Karpas-422 (cell line): ENCODE measurements at regions not wholly inside any gene's neighbourhood (a gene's known extent, or its start where the extent isn't known, plus 50 kb on each side); places are given as distances from the start of the nearest gene placed in this dataset.

ENCODE experiments used
- DNase-seq: peaks from one replicate; pipeline ENCODE4 v3.0.0-alpha.2; 2015
- H2AFZ ChIP-seq: fragments of 200-600 bp; sonication (generic); 2 replicates; pipeline ENCODE4 v1.6.1; 2014; ENCODE audit warnings: antibody characterized with exemption, low read length, mixed read lengths
- H3K27ac ChIP-seq: fragments of 200-600 bp; sonication (generic); 2 replicates; pipeline ENCODE4 v1.5.1; 2014; ENCODE audit warnings: mild to moderate bottlenecking, low read length, moderate library complexity
- H3K27me3 ChIP-seq: fragments of 200-600 bp; sonication (generic); 2 replicates; pipeline ENCODE4 v1.6.1; 2014; ENCODE audit warnings: low read length, mixed read lengths
- H3K36me3 ChIP-seq: fragments of 200-600 bp; sonication (generic); 2 replicates; pipeline ENCODE4 v1.6.1; 2014; ENCODE audit warnings: low read length, mixed read lengths; ENCODE audit not compliant: insufficient read depth
- H3K4me1 ChIP-seq: fragments of 200-600 bp; sonication (generic); 2 replicates; pipeline ENCODE4 v1.6.1; 2014; ENCODE audit warnings: mild to moderate bottlenecking, low read length, mixed read lengths
- H3K4me2 ChIP-seq: fragments of 200-600 bp; sonication (generic); 2 replicates; pipeline ENCODE4 v1.6.1; 2014; ENCODE audit warnings: low read length, low read depth, mild to moderate bottlenecking; ENCODE audit not compliant: poor library complexity, severe bottlenecking
- H3K4me3 ChIP-seq: fragments of 200-600 bp; sonication (generic); 2 replicates; pipeline ENCODE4 v1.5.1; 2014; ENCODE audit warnings: mild to moderate bottlenecking, antibody characterized with exemption, low read length, mixed read lengths
- H3K79me2 ChIP-seq: fragments of 200-600 bp; sonication (generic); 2 replicates; pipeline ENCODE4 v1.6.1; 2014; ENCODE audit warnings: mild to moderate bottlenecking, low read length, mixed read lengths
- H3K9ac ChIP-seq: fragments of 200-600 bp; sonication (generic); 2 replicates; pipeline ENCODE4 v1.6.0; 2014; ENCODE audit warnings: low read length
- H3K9me2 ChIP-seq: fragments of 200-600 bp; sonication (generic), shearing (Covaris generic); replicated peaks from 2 replicates; pipeline ENCODE4 v1.6.0; 2014; ENCODE audit warnings: mild to moderate bottlenecking, low read length, moderate library complexity; ENCODE audit not compliant: insufficient read depth
- H3K9me3 ChIP-seq: fragments of 300-700, 200-600 bp; sonication (generic); 2 replicates; pipeline ENCODE4 v1.6.1; 2014; ENCODE audit warnings: low read length, mixed read lengths
- H4K20me1 ChIP-seq: fragments of 200-600 bp; sonication (generic); 2 replicates; pipeline ENCODE4 v1.6.1; 2014; ENCODE audit warnings: mild to moderate bottlenecking, antibody characterized with exemption, low read length, low read depth; ENCODE audit not compliant: insufficient read depth

- Histone ChIP-seq H3K4me2 (no peak overlapping the region), H3K79me2 (no peaks in the 10 kb centered on the region), H3K36me3 (no peaks in the 10 kb centered on the region), H3K9me3 (no peaks in the 10 kb centered on the region), H2AFZ (no peak overlapping the region), H3K9ac (no peak overlapping the region), H4K20me1 (no peaks in the 10 kb centered on the region), H3K4me3 (no peak overlapping the region), H3K4me1 (peaks cover 13% of the 10 kb centered on the region), H3K27ac (no peak overlapping the region), H3K9me2 (no peaks in the 10 kb centered on the region), H3K27me3 (no peaks in the 10 kb centered on the region)
- DNase-seq = no peak
Observed at GRCh38 chr10:78202386-78202785, 168.7 kb downstream of the RPS24 start.

DNA sequence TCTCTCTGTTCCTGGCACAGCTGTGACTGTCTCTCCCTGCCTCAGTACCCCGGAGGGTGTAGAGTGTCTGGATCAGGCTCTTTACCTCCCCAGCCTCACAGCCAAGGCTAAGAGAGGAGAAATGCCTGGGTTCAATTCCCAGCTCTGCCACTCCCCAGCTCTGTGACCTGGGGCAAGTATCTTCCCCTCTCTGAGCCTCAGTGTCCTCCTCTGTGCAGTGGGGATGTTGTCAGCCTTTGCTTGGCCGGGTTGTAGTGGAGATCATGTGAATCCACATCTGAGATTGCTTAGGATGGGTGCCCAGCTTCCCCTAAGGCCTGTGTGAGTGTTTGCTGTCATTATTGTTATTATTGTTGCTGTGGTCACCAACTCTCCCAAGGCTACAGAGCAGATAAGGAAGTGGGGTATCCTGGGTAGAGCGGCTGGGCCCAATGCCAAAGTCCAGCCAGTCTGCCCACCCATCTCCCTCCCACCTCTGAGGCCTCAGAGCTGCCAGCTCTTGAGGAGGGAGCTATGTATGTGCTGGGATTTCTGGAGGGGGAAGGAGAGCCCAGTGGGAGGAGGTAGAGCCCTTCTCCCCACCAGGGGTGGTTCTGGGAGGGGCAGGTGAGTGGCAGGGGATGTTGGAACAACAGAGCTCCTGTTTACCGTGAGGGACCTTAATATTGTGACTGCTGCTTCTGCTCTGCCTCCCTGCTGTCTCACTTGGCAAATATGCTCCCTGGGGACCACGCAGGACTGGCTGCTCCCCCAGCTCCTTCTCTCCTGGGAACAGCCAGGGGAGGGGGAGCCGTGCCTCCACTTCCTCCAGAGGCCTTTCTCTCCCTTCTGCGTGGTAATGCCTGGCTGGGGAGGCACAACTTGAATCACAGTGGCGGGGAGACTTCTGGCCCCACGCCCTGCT, 170.5 kb downstream of the RPS24 start:
- Histone ChIP-seq H4K20me1 (no peaks in the 10 kb centered on the region), H3K9me2 (no peaks in the 10 kb centered on the region), H3K36me3 (no peaks in the 10 kb centered on the region), H3K9me3 (no peaks in the 10 kb centered on the region), H3K4me3 (no peak overlapping the region), H2AFZ (no peak overlapping the region), H3K27ac (no peak overlapping the region), H3K79me2 (no peaks in the 10 kb centered on the region), H3K9ac (no peak overlapping the region), H3K27me3 (no peaks in the 10 kb centered on the region), H3K4me2 (no peak overlapping the region), H3K4me1 (peaks cover 18% of the 10 kb centered on the region)
- no peak for DNase-seq

DNA sequence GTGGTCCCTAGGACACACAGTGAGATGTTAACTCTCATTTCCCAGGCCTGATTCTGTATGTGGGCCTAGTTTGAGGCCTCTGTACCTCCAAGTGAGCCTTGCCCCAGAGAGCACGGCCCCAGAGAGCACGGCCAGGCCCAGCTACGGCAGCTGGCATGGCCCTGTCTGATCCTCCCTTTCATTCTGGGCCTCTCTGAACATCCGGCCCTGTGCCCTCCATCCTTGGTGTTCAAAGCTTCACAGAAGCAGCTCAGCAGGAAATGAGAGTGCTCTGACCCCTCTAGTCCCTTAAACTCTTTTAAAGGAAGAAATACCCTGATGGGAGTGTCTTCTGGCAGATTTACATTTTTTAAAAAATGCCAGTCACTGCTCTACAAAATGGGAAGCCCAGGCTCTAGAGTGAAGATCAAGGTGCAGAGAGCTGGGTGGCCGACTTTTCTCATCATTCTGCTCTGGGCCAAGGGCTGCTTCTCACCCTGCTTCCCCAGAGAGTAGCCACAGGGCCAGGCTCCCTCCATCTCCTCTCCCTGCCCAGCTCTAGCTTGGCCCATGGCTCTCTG, 171.9 kb downstream of the RPS24 start:
- Histone ChIP-seq H3K4me2 (no peak overlapping the region), H3K27ac (peak overlapping the region; percentile 6; the same call in 1 of the 2 replicates), H3K4me3 (no peak overlapping the region), H3K9ac (peak overlapping the region; percentile 32; the same call in 1 of the 2 replicates), H4K20me1 (no peaks in the 10 kb centered on the region), H3K79me2 (no peaks in the 10 kb centered on the region), H3K36me3 (no peaks in the 10 kb centered on the region), H3K27me3 (no peaks in the 10 kb centered on the region), H3K9me3 (no peaks in the 10 kb centered on the region), H2AFZ (no peak overlapping the region), H3K4me1 (peaks cover 32% of the 10 kb centered on the region), H3K9me2 (no peaks in the 10 kb centered on the region)
- DNase-seq = peak; percentile 43

DNA sequence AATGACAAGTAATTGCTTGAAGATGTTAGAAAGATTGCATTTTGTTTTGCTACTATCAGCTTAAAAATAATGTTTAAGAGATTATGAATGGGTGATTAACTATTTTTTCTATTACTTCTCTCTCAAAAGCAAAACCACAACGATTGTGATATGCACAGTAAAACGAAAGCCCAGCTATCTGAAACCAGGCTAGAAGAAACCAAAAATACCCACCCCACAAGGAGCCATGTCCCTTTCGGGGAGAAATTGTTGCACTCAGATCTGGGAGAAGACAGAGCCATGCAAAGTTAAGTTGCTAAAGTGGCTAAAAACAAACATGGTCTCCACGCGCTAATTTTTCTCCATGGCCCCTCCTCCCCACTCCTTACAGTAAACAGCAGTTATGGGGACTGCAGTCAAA, 173.6 kb downstream of the RPS24 start:
- no peaks in the 10 kb centered on the region for H4K20me1 ChIP-seq
- no peak overlapping the region for H3K27ac ChIP-seq
- H3K9me2 ChIP-seq = no peaks in the 10 kb centered on the region
- no peak overlapping the region for H3K4me2 ChIP-seq
- H3K36me3 ChIP-seq = no peaks in the 10 kb centered on the region
- H3K9ac ChIP-seq = no peak overlapping the region
- no peak overlapping the region for H2AFZ ChIP-seq
- H3K4me1 ChIP-seq = peaks cover 41% of the 10 kb centered on the region
- H3K27me3 ChIP-seq = no peaks in the 10 kb centered on the region
- no peak overlapping the region for H3K4me3 ChIP-seq
- DNase-seq = no peak
- no peaks in the 10 kb centered on the region for H3K79me2 ChIP-seq
- H3K9me3 ChIP-seq = no peaks in the 10 kb centered on the region

DNA sequence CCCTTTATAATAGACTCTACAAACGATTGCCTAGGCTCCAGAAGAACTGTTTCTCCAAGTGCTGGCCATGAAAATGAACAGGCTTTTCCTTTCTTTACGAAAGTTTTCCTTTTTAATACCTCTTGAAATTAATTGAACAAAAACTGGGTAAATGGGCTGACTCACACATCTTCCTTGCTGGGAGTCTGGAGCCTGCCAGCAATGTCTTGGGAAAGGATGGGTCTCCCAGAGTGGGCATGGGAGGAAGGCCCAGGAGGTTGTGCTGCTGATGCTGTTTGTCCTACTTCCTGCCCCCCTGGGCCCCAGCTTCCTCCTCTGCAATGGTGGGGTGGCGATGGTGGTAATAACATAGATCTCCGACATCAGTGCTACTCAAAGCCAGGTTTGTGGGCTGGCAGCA, 174.1 kb downstream of the RPS24 start:
- Histone ChIP-seq H3K9me2 (no peaks in the 10 kb centered on the region), H3K79me2 (no peaks in the 10 kb centered on the region), H2AFZ (no peak overlapping the region), H3K36me3 (no peaks in the 10 kb centered on the region), H3K4me3 (no peak overlapping the region), H3K9me3 (no peaks in the 10 kb centered on the region), H4K20me1 (no peaks in the 10 kb centered on the region), H3K4me1 (peaks cover 41% of the 10 kb centered on the region), H3K27ac (no peak overlapping the region), H3K4me2 (no peak overlapping the region), H3K27me3 (no peaks in the 10 kb centered on the region), H3K9ac (no peak overlapping the region)
- DNase-seq = no peak

GRCh38 chr10:78209970-78210369, 176.3 kb downstream of the RPS24 start:
- no peak overlapping the region for H3K4me3 ChIP-seq
- H3K4me2 ChIP-seq = peak overlapping the region; percentile 38
- H4K20me1 ChIP-seq = no peaks in the 10 kb centered on the region
- peaks cover 40% of the 10 kb centered on the region for H3K4me1 ChIP-seq
- H3K27me3 ChIP-seq = no peaks in the 10 kb centered on the region
- DNase-seq = peak; percentile 51
- no peak overlapping the region for H3K9ac ChIP-seq
- no peaks in the 10 kb centered on the region for H3K36me3 ChIP-seq
- H3K79me2 ChIP-seq = no peaks in the 10 kb centered on the region
- no peaks in the 10 kb centered on the region for H3K9me3 ChIP-seq
- H3K27ac ChIP-seq = no peak overlapping the region
- H3K9me2 ChIP-seq = no peaks in the 10 kb centered on the region
- no peak overlapping the region for H2AFZ ChIP-seq

GRCh38 chr10:78210548-78210947, 176.9 kb downstream of the RPS24 start:
- Histone ChIP-seq H3K4me1 (peaks cover 36% of the 10 kb centered on the region), H3K4me2 (peak overlapping the region; percentile 38), H3K27me3 (no peaks in the 10 kb centered on the region), H3K9me2 (no peaks in the 10 kb centered on the region), H3K79me2 (no peaks in the 10 kb centered on the region), H4K20me1 (no peaks in the 10 kb centered on the region), H2AFZ (no peak overlapping the region), H3K9ac (no peak overlapping the region), H3K36me3 (no peaks in the 10 kb centered on the region), H3K27ac (no peak overlapping the region), H3K4me3 (no peak overlapping the region), H3K9me3 (no peaks in the 10 kb centered on the region)
- no peak for DNase-seq

DNA sequence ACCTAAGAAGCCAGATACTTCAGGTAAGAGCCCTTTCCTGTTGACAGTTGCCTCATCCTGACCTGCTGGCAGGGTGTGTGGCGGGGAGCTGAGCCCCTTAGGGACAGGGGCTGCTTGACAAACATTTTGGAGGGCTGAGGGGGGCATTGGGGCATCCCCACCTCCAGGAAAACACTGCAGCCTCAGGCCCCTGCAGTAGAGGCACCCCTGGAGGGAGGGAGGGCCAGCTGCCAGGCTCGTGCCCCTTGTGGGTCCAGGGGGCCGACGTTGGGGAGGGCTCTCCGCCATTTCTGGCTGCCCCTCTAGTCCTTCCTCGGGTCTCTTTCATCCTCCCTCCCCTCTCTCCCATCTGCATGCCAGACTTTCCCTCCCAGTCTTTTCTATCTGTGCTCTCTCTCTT, 177.3 kb downstream of the RPS24 start:
- Histone ChIP-seq H3K9me2 (no peaks in the 10 kb centered on the region), H3K4me2 (peak overlapping the region; percentile 38), H3K27me3 (no peaks in the 10 kb centered on the region), H2AFZ (no peak overlapping the region), H3K9ac (no peak overlapping the region), H3K9me3 (no peaks in the 10 kb centered on the region), H3K36me3 (no peaks in the 10 kb centered on the region), H3K79me2 (no peaks in the 10 kb centered on the region), H3K27ac (no peak overlapping the region), H3K4me3 (no peak overlapping the region), H4K20me1 (no peaks in the 10 kb centered on the region), H3K4me1 (peaks cover 36% of the 10 kb centered on the region)
- DNase-seq = no peak
